Sigmoid colon (tissue), 4 donors: ENCODE measurements at regions not wholly inside any gene's neighbourhood (a gene's known extent, or its start where the extent isn't known, plus 50 kb on each side); places are given as distances from the start of the nearest gene placed in this dataset.

ENCODE experiments used
- EP300 ChIP-seq, 4 donors: sonication (generic); formaldehyde crosslinking; IDR thresholded peaks; one replicate each; pipeline ENCODE4 v1.6.1; 2017; ENCODE audit warnings: antibody characterized with exemption in 4 of 4
- POLR2A ChIP-seq, 2 donors: fragments of 450-650 bp; IDR thresholded peaks; one replicate each; pipeline ENCODE4 v1.6.1; 2016; ENCODE audit warnings: antibody characterized with exemption in 2 of 2, mild to moderate bottlenecking in 2 of 2, moderate library complexity in 2 of 2
- TF ChIP-seq, protein P1 (sequence below), 4 experiments: fragments of 450-650 bp in 3 of 4; fragments of 200-600 bp in 1 of 4; IDR thresholded peaks; one replicate each; pipeline ENCODE4 v1.5.1; 2016 to 2019; ENCODE audit warnings: antibody characterized with exemption in 4 of 4, mild to moderate bottlenecking in 3 of 4, moderate library complexity in 2 of 4

DNA sequence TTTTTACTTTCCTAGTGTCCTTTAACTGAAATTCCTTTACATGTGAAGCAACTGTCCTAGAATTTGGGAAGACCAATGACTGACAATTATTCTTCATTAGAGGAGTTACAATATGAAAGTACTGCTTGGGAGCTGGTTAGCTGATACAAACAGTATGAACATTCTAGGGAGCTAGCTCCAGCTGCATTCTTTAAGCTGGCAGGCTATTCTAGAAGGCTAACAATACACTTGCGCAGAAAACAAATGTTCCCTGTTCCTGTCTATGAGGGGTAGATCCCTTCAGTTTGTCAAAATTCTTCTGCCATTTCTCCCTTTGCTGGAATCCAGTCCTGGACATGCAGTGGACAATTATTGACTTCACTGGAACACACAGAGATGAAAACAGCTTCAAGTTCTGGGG is 60.2 kb upstream of the NANOGP8 start:
- TF ChIP-seq, protein P1, sequence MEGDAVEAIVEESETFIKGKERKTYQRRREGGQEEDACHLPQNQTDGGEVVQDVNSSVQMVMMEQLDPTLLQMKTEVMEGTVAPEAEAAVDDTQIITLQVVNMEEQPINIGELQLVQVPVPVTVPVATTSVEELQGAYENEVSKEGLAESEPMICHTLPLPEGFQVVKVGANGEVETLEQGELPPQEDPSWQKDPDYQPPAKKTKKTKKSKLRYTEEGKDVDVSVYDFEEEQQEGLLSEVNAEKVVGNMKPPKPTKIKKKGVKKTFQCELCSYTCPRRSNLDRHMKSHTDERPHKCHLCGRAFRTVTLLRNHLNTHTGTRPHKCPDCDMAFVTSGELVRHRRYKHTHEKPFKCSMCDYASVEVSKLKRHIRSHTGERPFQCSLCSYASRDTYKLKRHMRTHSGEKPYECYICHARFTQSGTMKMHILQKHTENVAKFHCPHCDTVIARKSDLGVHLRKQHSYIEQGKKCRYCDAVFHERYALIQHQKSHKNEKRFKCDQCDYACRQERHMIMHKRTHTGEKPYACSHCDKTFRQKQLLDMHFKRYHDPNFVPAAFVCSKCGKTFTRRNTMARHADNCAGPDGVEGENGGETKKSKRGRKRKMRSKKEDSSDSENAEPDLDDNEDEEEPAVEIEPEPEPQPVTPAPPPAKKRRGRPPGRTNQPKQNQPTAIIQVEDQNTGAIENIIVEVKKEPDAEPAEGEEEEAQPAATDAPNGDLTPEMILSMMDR (IDR thresholded peaks at IDR 0.05): no peak
- no peak for TF ChIP-seq EP300 (IDR thresholded peaks at IDR 0.05)
- TF ChIP-seq POLR2A (IDR thresholded peaks at IDR 0.05): no peak
